ENCODE measurements at regions not wholly inside any gene's neighbourhood (a gene's known extent, or its start where the extent isn't known, plus 50 kb on each side); places are given as distances from the start of the nearest gene placed in this dataset.

- no peak for DNase-seq
Measured at GRCh38 chr5:174293006-174293405, 247.5 kb downstream of the NSG2 start.

GRCh38 chr5:174293481-174293880 is 248.0 kb downstream of the NSG2 start:
- DNase-seq = no peak

DNA sequence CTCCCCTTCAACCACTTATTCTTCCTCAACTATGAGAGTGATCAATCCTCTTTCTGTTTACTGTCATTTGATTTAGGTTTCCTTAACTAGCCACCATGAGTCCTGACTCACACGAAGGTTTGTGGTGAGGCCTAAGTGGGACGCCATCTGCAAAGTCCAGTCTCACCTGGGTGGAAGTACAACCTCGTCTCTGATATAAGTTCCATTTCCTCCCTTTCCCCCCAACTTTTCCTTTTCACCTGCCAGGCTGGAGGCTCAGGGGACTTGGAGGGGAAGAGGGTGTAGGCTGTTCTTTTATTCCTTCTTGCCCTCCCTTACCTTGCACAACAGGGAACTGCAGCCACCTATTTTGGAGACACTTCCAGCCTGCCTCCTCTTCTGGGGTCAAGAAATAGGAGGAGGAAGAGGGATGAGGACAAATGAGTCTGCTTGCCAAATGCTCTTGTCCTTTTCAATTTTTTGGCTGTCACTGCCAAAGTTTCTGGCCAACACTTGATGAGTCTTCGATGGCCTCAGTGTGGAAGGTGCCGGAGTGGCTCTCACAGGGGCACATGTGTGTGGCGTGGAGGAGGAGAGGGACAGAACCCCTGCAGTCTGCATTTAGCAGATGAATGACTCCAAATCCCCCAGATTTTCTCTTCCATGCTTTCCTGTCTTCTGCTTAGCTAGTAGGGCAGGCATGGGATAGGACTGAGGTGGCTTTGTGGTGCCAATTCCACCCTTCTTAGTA is 249.6 kb downstream of the NSG2 start:
- DNase-seq = no peak

GRCh38 chr5:174295702-174296436 is 250.4 kb downstream of the NSG2 start:
- DNase-seq = no peak

DNA sequence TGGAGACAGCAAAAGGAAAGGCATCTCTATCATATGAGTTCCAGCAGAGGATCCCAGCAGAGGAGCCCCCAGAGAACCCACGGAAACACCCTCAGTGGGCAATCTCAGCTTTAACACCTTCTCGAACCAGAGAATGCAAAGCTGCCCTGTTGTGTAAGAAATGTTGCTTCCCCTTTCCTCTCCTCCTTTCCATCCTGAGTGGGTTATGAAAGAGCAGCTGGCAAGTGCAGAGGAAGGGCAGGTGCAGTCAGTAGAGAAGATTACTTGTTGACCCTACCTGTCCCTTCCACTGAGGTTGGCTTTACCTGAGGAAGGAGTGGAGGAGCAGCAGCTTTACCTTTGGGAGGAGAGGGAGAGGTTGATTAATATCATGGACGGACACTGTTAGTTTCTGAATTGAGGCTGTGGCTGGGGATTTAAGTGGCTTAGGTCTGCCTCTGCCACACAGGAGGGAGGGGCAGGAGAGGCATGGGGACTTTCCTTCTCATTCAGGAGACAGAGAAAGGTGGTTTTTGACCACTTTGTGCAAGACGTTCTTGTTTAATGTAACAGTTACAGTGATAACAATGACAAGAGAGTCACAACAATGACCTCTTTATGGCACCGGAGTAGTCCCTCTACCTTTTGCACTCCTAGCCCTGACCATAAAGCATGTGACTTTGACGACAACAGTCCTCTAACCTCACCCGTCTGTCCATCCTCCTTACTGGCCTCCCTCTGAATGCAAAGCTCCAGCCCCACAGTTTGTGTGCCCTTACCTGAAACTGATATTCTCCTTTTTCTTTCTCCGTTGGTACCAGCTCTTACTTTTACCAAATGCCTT is 254.8 kb downstream of the NSG2 start:
- no peak for DNase-seq

- no peak for DNase-seq
Measured at GRCh38 chr5:174300941-174301761, 255.6 kb downstream of the NSG2 start.

DNA sequence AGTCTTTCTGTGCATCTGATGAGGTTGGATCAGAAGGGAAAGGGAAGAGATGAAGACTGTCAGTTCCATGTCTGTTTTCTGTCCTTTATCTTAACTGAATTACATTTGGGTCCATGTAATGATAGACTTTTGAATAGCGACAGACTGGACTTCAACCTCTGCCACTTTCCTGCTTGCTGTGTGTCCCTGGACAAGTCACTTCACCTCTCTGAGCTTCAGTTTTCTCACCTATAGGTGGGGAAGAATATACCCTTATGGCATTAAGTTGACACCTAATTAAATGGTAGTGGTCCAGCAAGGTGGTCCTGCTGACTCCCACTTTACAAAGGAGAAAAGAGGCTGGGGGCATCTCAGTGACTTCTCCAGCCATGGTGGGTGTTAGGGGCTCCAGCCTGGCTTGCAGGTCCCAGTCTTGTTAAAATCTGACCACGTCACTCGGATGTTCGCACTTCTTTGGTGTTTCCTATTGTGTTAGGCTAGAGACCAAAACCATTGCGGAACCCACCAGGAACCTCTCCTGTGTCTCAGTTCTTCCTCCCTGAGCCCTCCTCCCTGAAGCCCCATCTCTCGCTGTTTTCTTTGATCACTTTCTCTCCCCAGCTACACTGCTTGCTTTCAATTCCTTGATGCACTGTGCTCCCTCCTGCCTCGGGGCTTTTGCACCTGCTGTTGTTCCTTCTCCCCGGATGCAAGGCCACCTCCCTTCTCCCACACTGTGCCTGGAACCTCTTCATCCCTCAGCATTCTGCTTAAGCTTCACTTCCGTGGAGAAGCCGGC is 256.5 kb downstream of the NSG2 start:
- DNase-seq = no peak

GRCh38 chr5:174303035-174303434 is 257.5 kb downstream of the NSG2 start:
- no peak for DNase-seq

- DNase-seq = no peak
Measured at GRCh38 chr5:174303437-174304045, 258.0 kb downstream of the NSG2 start.

GRCh38 chr5:174305241-174305681 is 259.8 kb downstream of the NSG2 start:
- DNase-seq = no peak

DNA sequence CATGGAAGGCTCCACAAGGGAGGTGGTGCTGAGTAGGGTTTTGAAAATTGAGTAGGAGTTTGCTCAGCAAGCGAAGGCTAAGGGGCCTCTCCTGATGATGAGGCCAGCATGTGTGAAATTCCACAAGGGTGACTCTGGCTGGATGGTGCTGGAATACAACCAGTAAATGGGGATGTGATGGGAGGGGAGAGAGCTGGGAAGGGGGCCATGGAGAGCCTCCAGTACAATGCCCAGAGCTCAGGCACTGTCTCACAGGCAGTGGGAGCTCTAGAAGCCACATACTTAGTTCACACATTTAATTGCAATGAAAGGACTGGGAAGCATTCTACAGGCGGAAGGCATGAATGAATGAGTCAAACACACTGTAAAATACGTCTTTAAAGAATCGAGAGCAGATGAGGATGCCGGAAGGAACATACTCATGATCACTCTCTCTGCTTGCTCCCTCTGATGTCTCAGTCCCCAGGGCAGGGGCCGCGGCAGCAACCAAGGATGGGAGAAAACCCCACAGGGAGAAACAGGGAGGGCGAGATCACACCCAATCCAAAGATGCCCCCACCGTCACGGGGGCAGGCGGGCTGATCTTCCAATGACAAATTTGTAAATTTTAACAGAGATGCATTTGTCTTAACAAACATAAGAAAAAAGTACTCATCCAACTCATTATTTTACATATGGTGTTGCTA is 261.0 kb downstream of the NSG2 start:
- DNase-seq = no peak

DNA sequence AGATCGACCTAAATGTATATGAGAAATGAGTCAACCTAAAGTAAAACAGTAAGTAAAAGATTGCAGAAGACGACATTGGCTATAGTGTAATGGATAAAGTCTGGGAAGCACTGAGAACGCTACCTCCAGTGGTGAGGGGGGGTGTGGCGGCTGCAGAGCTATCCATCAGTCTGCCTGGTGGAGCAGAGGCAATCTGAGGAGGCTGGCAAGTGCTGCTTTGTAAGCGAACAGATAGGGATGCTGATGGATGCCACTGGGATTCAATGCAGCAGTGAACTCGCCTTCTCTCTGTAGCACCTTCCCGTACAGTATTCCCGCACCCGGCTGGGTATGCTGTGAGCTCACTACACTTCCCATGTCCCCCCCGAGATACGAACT is 261.5 kb downstream of the NSG2 start:
- DNase-seq = no peak

- DNase-seq = no peak
Measured at GRCh38 chr5:174307656-174308271, 262.3 kb downstream of the NSG2 start.

DNA sequence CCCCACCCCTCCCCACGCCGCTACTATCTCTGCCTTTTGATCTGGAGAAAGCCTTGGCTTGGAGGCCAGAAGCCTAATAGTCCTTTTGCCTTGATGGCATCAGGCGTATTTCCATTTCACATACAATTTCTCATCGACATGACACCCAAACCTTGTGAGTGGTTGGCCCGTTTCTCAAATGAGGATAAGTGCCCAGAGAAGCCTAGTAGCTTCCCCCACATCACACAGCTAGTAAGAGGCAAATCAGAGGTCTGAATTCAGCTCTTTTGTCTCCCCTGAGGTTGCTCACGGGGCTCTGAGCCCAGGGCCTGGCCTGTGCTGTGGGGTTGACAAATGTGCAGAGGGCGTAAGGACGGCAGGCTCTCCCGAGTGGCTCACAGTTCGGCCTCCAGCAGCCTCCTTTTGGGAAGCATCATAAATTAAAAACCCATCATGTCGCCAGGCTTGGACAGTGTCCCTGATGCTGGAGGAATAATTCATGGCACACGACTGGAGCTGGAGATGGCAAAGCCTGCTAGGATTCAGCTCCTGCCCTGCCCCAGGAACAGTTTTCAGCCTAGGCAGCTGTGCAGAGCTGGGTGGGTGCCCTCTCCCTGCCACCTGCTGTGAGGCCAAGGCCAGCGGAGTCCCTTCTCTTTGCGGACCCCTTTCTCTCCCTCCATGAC is 263.8 kb downstream of the NSG2 start:
- no peak for DNase-seq

DNA sequence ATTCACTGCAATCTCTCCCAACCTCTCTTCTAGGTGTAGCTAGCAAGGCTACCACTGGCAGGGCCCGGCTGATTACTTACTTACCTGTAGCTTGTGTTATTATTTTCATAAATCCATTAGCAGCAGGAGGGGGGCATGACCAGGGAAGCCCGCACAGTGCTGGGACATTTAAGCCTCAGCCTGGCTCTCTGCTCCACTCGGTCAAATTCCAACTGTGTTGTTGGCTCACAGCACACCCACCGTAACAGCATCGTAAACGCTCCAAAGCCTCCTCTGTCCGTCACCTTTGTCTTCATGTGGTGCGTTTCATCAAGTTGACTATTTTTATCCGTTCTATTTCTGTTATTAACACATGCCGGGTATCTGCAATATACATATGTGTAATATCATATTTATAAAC is 264.7 kb downstream of the NSG2 start:
- DNase-seq = no peak

DNA sequence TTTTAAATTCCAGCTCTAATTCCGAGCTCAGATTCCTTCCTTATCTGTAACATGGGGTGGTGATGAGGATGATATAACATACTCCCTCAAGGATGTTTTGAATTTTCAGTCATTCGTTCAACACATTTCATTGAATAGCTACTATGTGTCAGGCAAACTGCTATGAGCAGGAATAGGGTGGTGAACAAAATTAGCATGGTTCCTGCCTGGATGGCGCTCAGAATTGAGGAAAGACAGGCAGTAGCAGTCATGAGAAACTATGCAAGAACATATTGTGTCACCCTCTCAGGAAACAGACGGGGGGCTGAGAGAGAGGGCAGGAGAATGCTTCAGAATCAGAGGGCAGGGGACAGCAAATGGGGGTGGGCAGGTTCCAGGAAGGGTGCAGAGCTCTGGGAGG is 265.2 kb downstream of the NSG2 start:
- DNase-seq = no peak

DNA sequence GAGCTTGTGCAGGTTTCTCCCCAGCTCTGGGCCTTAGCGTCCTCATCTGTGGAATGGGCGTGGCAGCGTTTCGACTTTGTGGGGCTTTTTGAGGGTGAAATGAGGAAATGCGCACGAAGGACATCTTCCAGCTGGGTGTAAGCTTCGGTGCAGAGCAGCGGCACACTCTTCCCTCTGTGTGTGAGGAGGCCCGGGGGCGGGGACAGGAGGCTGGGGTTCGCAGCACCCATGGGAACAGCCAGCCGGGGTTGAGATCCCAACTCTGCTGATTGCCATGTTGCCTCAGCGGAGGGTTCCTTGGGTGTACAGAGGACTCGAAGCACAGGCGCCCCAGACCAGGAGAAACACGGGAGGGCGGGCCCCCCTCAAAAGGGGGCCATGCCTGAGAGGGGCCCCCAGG is 265.6 kb downstream of the NSG2 start:
- no peak for DNase-seq

DNA sequence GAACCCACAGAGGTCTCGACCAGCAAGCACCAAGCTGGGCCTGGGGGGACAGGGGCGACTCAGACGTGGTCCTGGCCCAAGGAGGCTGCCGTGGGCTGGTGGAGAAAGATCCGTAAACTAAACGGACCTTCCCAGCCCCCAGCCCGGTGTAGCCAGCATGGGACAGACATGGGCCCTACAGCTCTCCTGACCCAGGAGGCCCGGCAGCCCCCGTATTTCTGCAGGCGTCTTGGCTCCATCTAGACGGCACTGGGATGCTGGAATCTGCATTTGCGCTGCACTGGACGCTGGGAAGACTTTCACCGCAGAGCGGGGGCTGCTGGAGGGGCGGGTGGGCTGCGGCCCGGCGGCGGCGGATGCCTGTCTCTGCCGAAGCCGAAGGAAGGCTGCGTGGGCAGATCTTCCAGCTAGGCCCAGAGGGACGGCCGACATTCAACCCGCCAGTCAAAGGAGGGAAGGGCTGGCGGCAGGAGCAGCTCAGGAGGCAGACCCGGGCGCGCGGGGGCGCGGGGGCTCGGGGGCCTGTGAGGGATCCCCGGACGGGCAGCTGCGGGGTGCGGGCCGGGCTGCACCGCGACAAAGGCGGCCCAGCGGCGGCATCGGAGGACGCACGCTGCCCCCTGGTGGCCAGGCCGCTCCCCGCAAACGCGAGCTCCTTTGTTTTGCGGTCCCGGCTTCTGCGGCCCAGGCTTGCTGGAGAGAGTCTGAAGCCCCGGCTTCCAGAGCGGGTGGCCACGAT is 266.2 kb downstream of the NSG2 start:
- DNase-seq = peak; percentile 44

DNA sequence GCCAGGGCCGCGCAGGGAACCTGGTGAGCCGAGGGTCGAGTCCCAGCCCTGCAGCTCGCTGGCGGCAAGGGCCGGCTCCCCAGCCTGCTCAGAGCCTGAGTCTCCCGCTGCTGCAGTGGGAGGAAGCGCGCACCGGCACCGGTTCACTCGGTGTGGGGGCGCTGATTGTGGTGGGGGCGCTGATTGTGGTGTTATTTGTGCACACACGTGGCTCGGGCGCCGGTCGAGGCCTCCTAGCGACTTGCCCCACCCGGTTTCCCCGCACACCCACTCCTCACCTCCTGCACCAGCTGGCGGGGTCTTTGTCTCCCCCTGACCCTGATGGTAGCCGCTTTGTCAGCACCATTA is 266.7 kb downstream of the NSG2 start:
- DNase-seq = no peak
